Common myeloid progenitor, CD34-positive (primary cell): ENCODE measurements at regions not wholly inside any gene's neighbourhood (a gene's known extent, or its start where the extent isn't known, plus 50 kb on each side); places are given as distances from the start of the nearest gene placed in this dataset.

Experiments used
- CTCF ChIA-PET: fragments of 350-600 bp; sonication (Branson Sonifier 250); formaldehyde crosslinking; loops from one replicate; lab custom pipeline; 2021; ENCODE audit warnings: antibody characterized with exemption; lab: Charles Lee
- POLR2A ChIA-PET: fragments of 350-600 bp; sonication (Branson Sonifier 250); formaldehyde crosslinking; loops from one replicate; lab custom pipeline; 2021; ENCODE audit warnings: antibody characterized with exemption; lab: Charles Lee
- DNase-seq, 3 donors: peaks; one replicate each; pipeline versions ENCODE4 v3.0.0 to v3.0.0-alpha.2; 2013
- H3K27ac ChIP-seq, 2 experiments: 1 replicate in 1 of 2; 2 replicates in 1 of 2; pipeline ENCODE4 v1.7.0; 2013; ENCODE audit warnings: inconsistent platforms in 2 of 2, low read length in 2 of 2, mild to moderate bottlenecking in 2 of 2, low read depth in 1 of 2, moderate library complexity in 1 of 2; ENCODE audit not compliant: severe bottlenecking in 2 of 2, insufficient read depth in 1 of 2, poor library complexity in 1 of 2
- H3K27me3 ChIP-seq, 5 experiments: replicated peaks in 2 of 5; 1 replicate in 3 of 5; 2 replicates in 2 of 5; pipeline versions ENCODE4 v1.6.1 to v1.7.0; 2013; ENCODE audit warnings: low read length in 4 of 5, mild to moderate bottlenecking in 2 of 5, moderate library complexity in 2 of 5, inconsistent platforms in 1 of 5; ENCODE audit not compliant: insufficient read depth in 5 of 5, control insufficient read depth in 4 of 5
- H3K36me3 ChIP-seq, 4 experiments: 1 replicate in 2 of 4; 2 replicates in 2 of 4; pipeline versions ENCODE4 v1.6.1 to v1.7.0; 2013; ENCODE audit warnings: low read length in 3 of 4, control low read depth in 1 of 4, mild to moderate bottlenecking in 1 of 4; ENCODE audit not compliant: control insufficient read depth in 4 of 4, insufficient read depth in 4 of 4
- H3K4me1 ChIP-seq, 4 experiments: 1 replicate in 3 of 4; 2 replicates in 1 of 4; pipeline versions ENCODE4 v1.6.1 to v1.7.1; 2013; ENCODE audit warnings: low read length in 3 of 4, mild to moderate bottlenecking in 3 of 4, control low read depth in 1 of 4, inconsistent platforms in 1 of 4, moderate library complexity in 1 of 4; ENCODE audit not compliant: control insufficient read depth in 4 of 4, insufficient read depth in 4 of 4; ENCODE audit errors: control extremely low read depth in 1 of 4
- H3K4me3 ChIP-seq, 7 experiments: 1 replicate in 4 of 7; 2 replicates in 3 of 7; pipeline versions ENCODE4 v1.5.1 to v1.7.0; 2013; ENCODE audit warnings: mild to moderate bottlenecking in 7 of 7, low read length in 6 of 7, moderate library complexity in 6 of 7, inconsistent platforms in 2 of 7, low read depth in 2 of 7, control low read depth in 1 of 7; ENCODE audit not compliant: insufficient read depth in 4 of 7, control insufficient read depth in 1 of 7; ENCODE audit errors: extremely low read depth in 1 of 7
- H3K9me3 ChIP-seq, 5 experiments: 1 replicate in 4 of 5; 2 replicates in 1 of 5; pipeline versions ENCODE4 v1.6.1 to v1.7.1; 2013; ENCODE audit warnings: low read length in 4 of 5, mild to moderate bottlenecking in 2 of 5, inconsistent platforms in 1 of 5, low read depth in 1 of 5, moderate library complexity in 1 of 5; ENCODE audit not compliant: control insufficient read depth in 4 of 5, insufficient read depth in 2 of 5; ENCODE audit errors: control extremely low read depth in 1 of 5
- WGBS: methylation state at CpG from one replicate; pipeline ENCODE4 v1.1.5; 2013; ENCODE audit not compliant: insufficient coverage; 5-methylcytosine and 5-hydroxymethylcytosine counted together

- POLR2A ChIA-PET: interaction anchor here (0.6 kb wide), 1 partner anchor 462 kb away, joined by 4 read pairs; no protein-coding TSS in a partner anchor
These were observed 65.8 kb upstream of the RIOK3 start for GRCh38 chr18:23387265-23387664.

GRCh38 chr18:23388357-23388756 lies 64.7 kb upstream of the RIOK3 start:
- no peaks in the 10 kb centered on the region for H3K9me3 ChIP-seq
- no peak for DNase-seq
- CTCF ChIA-PET: no interaction called here
- H3K36me3 ChIP-seq: peaks cover 0 to 4% (median 0%) of the 10 kb centered on the region in 4 experiments
- no peaks in the 10 kb centered on the region for H3K27me3 ChIP-seq
- POLR2A ChIA-PET: no interaction called here
- no peak overlapping the region for H3K4me3 ChIP-seq
- 92% methylated on average over 3 of the region's 4 CpGs for WGBS
- H3K4me1 ChIP-seq: peaks cover 0 to 3% (median 1%) of the 10 kb centered on the region in 4 experiments
- no peak overlapping the region for H3K27ac ChIP-seq

More at GRCh38 chr18:23387265-23387664, 65.8 kb upstream of the RIOK3 start:
- Histone ChIP-seq H3K27me3 (no peaks in the 10 kb centered on the region), H3K36me3 (peaks cover 0 to 9% (median 0%) of the 10 kb centered on the region in 4 experiments), H3K27ac (no peak overlapping the region), H3K4me1 (peaks cover 0 to 3% (median 1%) of the 10 kb centered on the region in 4 experiments), H3K9me3 (no peaks in the 10 kb centered on the region), H3K4me3 (no peak overlapping the region)
- CTCF ChIA-PET: interaction anchor here (1.2 to 1.3 kb wide), 2 partner anchors 19 to 24 kb away, joined by 3 read pairs; no protein-coding TSS in a partner anchor
- WGBS: 100% methylated on average over 2 of the region's 4 CpGs
- DNase-seq: no peak

GRCh38 chr18:23391156-23391555 lies 61.9 kb upstream of the RIOK3 start:
- CTCF ChIA-PET: interaction anchor here (0.8 kb wide), 1 partner anchor 14 kb away, joined by 3 read pairs; no protein-coding TSS in a partner anchor
- Histone ChIP-seq H3K4me1 (peaks cover 0 to 2% (median 0%) of the 10 kb centered on the region in 4 experiments), H3K9me3 (no peaks in the 10 kb centered on the region), H3K27me3 (no peaks in the 10 kb centered on the region), H3K27ac (no peak overlapping the region), H3K4me3 (no peak overlapping the region), H3K36me3 (peaks cover 0 to 4% (median 0%) of the 10 kb centered on the region in 4 experiments)
- no peak for DNase-seq
- WGBS: 100% methylated on average over 1 of the region's 3 CpGs
- POLR2A ChIA-PET: no interaction called here

- Histone ChIP-seq H3K9me3 (no peaks in the 10 kb centered on the region), H3K27ac (no peak overlapping the region), H3K27me3 (no peaks in the 10 kb centered on the region), H3K4me1 (no peaks in the 10 kb centered on the region), H3K4me3 (no peak overlapping the region), H3K36me3 (peaks cover 0 to 4% (median 2%) of the 10 kb centered on the region in 4 experiments)
- WGBS: 100% methylated on average over 2 of the region's 3 CpGs
- ChIA-PET CTCF (interaction anchor here (1.2 to 2.9 kb wide), 3 partner anchors 8 to 369 kb away, joined by 3 to 9 read pairs (median 5); no protein-coding TSS in a partner anchor), POLR2A (no interaction called here)
- DNase-seq: no peak
These were observed 55.2 kb upstream of the RIOK3 start for GRCh38 chr18:23397907-23398306.

GRCh38 chr18:23398401-23398800 lies 54.7 kb upstream of the RIOK3 start:
- ChIA-PET CTCF (interaction anchor here (0.9 to 2.9 kb wide), 4 partner anchors 8 to 369 kb away, joined by 3 to 9 read pairs (median 4); no protein-coding TSS in a partner anchor), POLR2A (no interaction called here)
- Histone ChIP-seq H3K27me3 (no peaks in the 10 kb centered on the region), H3K36me3 (peaks cover 0 to 4% (median 2%) of the 10 kb centered on the region in 4 experiments), H3K9me3 (no peaks in the 10 kb centered on the region), H3K4me3 (no peak overlapping the region), H3K27ac (no peak overlapping the region), H3K4me1 (no peaks in the 10 kb centered on the region)
- DNase-seq: no peak
- WGBS: 100% methylated on average over 1 of the region's 4 CpGs

- Histone ChIP-seq H3K36me3 (peaks cover 0 to 4% (median 2%) of the 10 kb centered on the region in 4 experiments), H3K4me3 (no peak overlapping the region), H3K9me3 (no peaks in the 10 kb centered on the region), H3K27me3 (no peaks in the 10 kb centered on the region), H3K27ac (no peak overlapping the region), H3K4me1 (no peaks in the 10 kb centered on the region)
- CTCF ChIA-PET: interaction anchor here (0.9 to 2.9 kb wide), 2 partner anchors 13 to 124 kb away, joined by 3 to 9 read pairs; no protein-coding TSS in a partner anchor
- POLR2A ChIA-PET: interaction anchor here (1.0 kb wide), 1 partner anchor 10 kb away, joined by 5 read pairs; no protein-coding TSS in a partner anchor
- 94% methylated on average over 2 of the region's 5 CpGs for WGBS
- no peak for DNase-seq
These were observed 54.0 kb upstream of the RIOK3 start for GRCh38 chr18:23399067-23399466.

- Histone ChIP-seq H3K36me3 (peaks cover 0 to 3% (median 0%) of the 10 kb centered on the region in 4 experiments), H3K4me3 (no peak overlapping the region), H3K27ac (no peak overlapping the region), H3K27me3 (no peaks in the 10 kb centered on the region), H3K9me3 (no peaks in the 10 kb centered on the region), H3K4me1 (no peaks in the 10 kb centered on the region)
- 100% methylated on average over 2 of the region's 3 CpGs for WGBS
- ChIA-PET POLR2A (interaction anchor here (0.6 kb wide), 1 partner anchor 99 kb away, joined by 3 read pairs; no protein-coding TSS in a partner anchor), CTCF (interaction anchor here (1.1 to 1.2 kb wide), 2 partner anchors 11 to 42 kb away, joined by 3 to 4 read pairs; no protein-coding TSS in a partner anchor)
- no peak for DNase-seq
These were observed 52.2 kb upstream of the RIOK3 start for GRCh38 chr18:23400918-23401317.
